AG09319 (cell line): ENCODE measurements at regions not wholly inside any gene's neighbourhood (a gene's known extent, or its start where the extent isn't known, plus 50 kb on each side); places are given as distances from the start of the nearest gene placed in this dataset.

Source experiments
- DNase-seq: peaks from one replicate; pipeline ENCODE4 v3.0.0-alpha.2; 2010; ENCODE audit warnings: low read depth; ENCODE audit errors: extremely low read depth
- TF ChIP-seq, protein P1 (sequence below): IDR thresholded peaks from 2 replicates; pipeline ENCODE4 v1.5.1; 2011; ENCODE audit warnings: low read depth, mild to moderate bottlenecking, inconsistent platforms, low read length, moderate library complexity

DNA sequence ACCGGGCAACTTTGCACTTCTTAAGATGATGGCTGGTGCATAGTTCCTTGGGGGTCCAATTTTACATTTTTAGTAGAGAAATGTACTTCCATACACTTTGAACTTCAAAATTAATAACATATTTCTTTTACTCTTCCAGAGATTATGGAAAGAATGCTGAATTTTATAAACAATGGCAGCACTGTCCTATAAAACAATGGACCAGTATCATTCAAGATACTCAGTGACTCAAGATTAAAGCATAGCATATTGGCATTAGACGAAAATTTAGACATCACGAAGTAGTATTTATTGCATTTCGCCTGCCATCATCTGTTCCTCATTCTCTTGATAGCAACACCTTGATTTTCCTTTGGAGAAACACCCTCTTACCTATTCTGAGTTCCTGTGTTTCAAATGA, 118.3 kb upstream of the ATF7IP start:
- TF ChIP-seq, protein P1, sequence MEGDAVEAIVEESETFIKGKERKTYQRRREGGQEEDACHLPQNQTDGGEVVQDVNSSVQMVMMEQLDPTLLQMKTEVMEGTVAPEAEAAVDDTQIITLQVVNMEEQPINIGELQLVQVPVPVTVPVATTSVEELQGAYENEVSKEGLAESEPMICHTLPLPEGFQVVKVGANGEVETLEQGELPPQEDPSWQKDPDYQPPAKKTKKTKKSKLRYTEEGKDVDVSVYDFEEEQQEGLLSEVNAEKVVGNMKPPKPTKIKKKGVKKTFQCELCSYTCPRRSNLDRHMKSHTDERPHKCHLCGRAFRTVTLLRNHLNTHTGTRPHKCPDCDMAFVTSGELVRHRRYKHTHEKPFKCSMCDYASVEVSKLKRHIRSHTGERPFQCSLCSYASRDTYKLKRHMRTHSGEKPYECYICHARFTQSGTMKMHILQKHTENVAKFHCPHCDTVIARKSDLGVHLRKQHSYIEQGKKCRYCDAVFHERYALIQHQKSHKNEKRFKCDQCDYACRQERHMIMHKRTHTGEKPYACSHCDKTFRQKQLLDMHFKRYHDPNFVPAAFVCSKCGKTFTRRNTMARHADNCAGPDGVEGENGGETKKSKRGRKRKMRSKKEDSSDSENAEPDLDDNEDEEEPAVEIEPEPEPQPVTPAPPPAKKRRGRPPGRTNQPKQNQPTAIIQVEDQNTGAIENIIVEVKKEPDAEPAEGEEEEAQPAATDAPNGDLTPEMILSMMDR, result no peak
- DNase-seq, result no peak

DNA sequence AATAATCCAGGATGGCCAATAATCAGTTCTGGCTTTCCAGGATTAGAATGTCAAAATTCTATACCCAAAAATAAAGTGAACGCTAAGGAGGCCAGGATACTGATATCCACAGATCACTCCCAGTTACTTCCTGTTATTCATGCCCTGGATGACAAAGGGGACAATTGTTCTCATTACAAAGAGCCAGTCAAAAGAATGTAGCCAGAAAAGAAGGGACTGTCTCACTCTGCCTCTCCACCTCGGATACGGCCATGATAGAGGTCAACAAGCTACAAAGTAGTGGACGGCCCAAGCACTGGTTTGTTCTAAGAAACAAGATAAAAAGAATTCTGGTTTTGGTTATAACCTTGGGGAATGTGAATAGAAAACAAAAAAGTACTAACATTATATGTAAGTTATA, 116.1 kb upstream of the ATF7IP start:
- TF ChIP-seq, protein P1, result no peak
- DNase-seq, result no peak

DNA sequence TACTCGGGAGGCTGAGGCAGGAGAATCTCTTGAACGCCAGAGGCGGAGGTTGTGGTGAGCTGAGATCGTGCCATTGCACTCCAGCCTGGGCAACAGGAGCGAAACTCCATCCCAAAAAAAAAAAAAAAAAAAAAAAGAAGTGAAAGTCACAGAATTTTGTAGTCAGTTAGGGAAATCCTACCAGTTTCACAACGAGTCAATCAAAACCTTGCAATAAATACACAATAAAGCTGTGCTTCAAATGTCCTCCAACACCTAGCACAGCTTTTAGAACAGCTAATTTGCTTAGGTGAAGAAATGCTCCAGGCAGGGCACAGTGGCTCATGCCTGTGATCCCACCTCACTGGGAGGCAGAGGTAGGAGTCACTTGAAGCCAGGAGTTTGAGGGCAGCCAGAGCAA, 112.8 kb upstream of the ATF7IP start:
- no peak for DNase-seq
- TF ChIP-seq, protein P1, result no peak

DNA sequence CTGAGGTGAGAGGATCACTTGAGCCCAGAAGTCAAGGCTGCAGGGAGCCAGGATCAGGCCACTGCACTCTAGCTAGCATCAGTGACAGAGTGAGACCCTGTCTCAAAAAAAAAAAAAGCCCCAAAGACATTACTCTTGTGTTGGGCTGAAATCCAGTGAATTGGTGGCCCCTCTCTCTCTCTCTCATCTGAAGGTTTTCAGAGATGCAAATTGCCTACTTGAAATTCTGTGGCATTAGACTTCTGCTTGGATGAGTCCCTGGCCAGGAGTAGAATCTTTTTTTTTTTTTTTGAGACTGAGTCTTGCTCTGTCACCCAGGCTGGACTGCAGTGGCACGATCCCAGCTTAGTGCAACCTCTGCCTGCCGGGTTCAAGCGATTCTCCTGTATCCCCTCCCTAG, 112.0 kb upstream of the ATF7IP start:
- no peak for DNase-seq
- TF ChIP-seq, protein P1, result no peak

DNA sequence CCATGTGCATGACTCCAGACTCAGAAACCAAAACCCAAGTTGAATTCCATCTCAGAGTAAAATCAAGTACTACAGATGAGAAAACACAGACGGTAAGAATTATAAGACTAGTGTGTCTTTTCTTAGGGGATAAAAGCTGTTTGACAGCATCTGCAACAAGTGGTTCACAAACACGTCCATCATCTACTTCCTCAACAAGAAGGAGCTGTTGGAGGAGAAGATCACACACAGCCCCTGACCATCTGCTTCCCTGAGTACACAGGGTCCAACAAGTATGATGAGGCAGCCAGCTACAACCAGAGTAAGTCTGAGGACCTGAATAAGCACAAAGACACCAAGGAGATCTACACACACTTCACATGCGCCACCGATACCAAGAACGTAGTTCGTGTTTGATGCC, 110.7 kb upstream of the ATF7IP start:
- TF ChIP-seq, protein P1, result no peak
- DNase-seq, result no peak

DNA sequence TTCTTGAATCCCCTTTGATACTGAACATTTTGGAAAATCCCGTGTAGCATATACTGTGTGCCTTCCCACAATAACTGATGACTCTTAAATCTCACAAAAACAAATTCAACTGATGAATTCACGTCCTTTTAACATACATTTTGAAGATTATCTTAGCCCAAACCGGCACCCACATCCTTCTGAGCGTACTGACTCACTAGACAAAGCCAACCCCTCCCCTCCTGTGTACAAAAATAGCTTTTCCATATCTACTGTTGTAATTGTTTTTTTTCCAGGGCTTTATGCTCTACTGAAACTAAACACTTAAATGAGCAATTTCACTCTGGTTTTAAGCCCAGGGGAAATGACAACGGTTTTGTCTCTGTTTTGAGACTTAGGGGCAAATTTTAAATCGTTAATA, 109.4 kb upstream of the ATF7IP start:
- no peak for DNase-seq
- TF ChIP-seq, protein P1, result no peak

DNA sequence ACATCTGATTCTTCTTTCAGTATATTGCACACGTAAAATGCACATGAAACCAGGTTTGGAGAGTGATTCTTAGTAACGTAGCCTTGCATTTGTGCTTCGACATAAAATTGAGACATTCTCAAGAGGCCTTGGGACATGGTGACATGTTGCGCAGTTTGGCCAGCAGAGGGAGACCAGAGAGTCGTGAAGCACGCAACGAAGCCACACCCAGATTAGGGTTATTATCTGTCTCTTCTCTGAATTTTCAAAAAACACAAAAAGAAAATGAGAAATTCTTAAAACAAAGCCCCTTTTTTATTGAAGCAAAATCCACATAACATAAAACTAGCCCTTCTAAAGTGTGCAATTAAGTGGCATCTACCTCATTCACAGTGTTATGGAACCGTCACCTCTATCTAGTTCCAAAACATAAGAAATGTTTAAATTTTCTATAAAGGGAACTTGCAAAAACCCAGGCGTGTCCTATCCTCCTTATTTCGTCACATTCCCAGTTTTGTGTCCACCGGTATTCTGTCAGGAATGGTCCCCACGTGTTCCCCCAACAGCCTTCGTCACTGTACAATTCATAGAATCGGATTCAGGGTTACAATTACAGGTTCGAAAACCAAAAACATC, 108.8 kb upstream of the ATF7IP start:
- TF ChIP-seq, protein P1, result peak; percentile 77
- DNase-seq, result peak; percentile 72
